K562 (cell line): ENCODE measurements at regions not wholly inside any gene's neighbourhood (a gene's known extent, or its start where the extent isn't known, plus 50 kb on each side); places are given as distances from the start of the nearest gene placed in this dataset.

Experiments used
- ATAC-seq: fragments of 200-7000 bp; cut with Tn5 transposase; 3 replicates; pipeline ENCODE4 v1.9.1; 2020; ENCODE audit warnings: moderate library complexity
- BruUV-seq: library from RNA; stranded (reverse); fragments of 400-500 nt; replicated peaks from 2 replicates; lab custom pipeline; 2021; lab: Mats Ljungman, UMichigan
- CTCF ChIA-PET: fragments of 300-600 bp; formaldehyde crosslinking; extraction: SDS; loops from one replicate; lab custom pipeline; 2021; ENCODE audit warnings: low intra/inter-chr PET ratio; lab: Yijun Ruan, JAX
- POLR2A ChIA-PET: fragments of 300-600, 350-650 bp; sonication (Branson Sonifier 250); formaldehyde crosslinking; extraction: SDS; loops from one replicate; lab custom pipeline; 2021; ENCODE audit warnings: antibody characterized with exemption, inconsistent platforms; lab: Yijun Ruan, JAX
- DNase-seq, 4 experiments: peaks; one replicate each; pipeline versions ENCODE4 v3.0.0 to v3.0.0-alpha.2; 2011 to 2018; ENCODE audit warnings: low spot score in 3 of 4, mixed read lengths in 3 of 4; ENCODE audit errors: extremely low read depth in 1 of 4
- FAIRE-seq: peaks from 2 replicates; lab custom pipeline; 2011; peaks lifted over from hg19 to GRCh38; lab: Jason Lieb, UNC
- H2AFZ ChIP-seq: 2 replicates; pipeline ENCODE4 v1.6.0; 2011; ENCODE audit warnings: low read depth, low read length, control low read depth, inconsistent platforms
- H3K27ac ChIP-seq: fragments of 200-600 bp; 3 replicates; pipeline ENCODE4 v1.8.0; 2011; ENCODE audit warnings: low read depth, mild to moderate bottlenecking, control low read depth, inconsistent platforms, low read length, moderate library complexity, mixed read lengths; ENCODE audit errors: extremely low read depth
- H3K27me3 ChIP-seq, 2 experiments: fragments of 300-600 bp in 1 of 2; 2 replicates in 1 of 2; 3 replicates in 1 of 2; pipeline versions ENCODE4 v1.6.0 to v1.8.0; 2011; ENCODE audit warnings: inconsistent platforms in 2 of 2, low read length in 2 of 2, mild to moderate bottlenecking in 1 of 2, mixed read lengths in 1 of 2, moderate library complexity in 1 of 2; ENCODE audit not compliant: control insufficient read depth in 2 of 2, insufficient read depth in 2 of 2
- H3K36me3 ChIP-seq: fragments of 300-600 bp; 3 replicates; pipeline ENCODE4 v1.8.0; 2011; ENCODE audit warnings: mild to moderate bottlenecking, low read length, inconsistent platforms; ENCODE audit not compliant: control insufficient read depth, insufficient read depth
- H3K4me1 ChIP-seq, 2 experiments: fragments of 200-600 bp in 1 of 2; replicated peaks in 1 of 2; 2 replicates in 1 of 2; 3 replicates in 1 of 2; pipeline versions ENCODE4 v1.5.1 to v1.8.0; 2011; ENCODE audit warnings: inconsistent platforms in 2 of 2, low read length in 2 of 2, mild to moderate bottlenecking in 1 of 2, mixed read lengths in 1 of 2, moderate library complexity in 1 of 2; ENCODE audit not compliant: control insufficient read depth in 2 of 2, insufficient read depth in 2 of 2
- H3K4me2 ChIP-seq: 2 replicates; pipeline ENCODE4 v1.6.1; 2011; ENCODE audit warnings: low read length, control low read depth, inconsistent platforms, mixed read lengths; ENCODE audit not compliant: insufficient read depth
- H3K4me3 ChIP-seq: fragments of 200-600 bp; sonication (generic), shearing (Covaris generic); 2 replicates; pipeline ENCODE4 v1.5.1; 2016; ENCODE audit warnings: control low read depth, inconsistent platforms
- H3K79me2 ChIP-seq: fragments of 200-600 bp; 3 replicates; pipeline ENCODE4 v1.8.0; 2011; ENCODE audit warnings: low read length, inconsistent platforms; ENCODE audit not compliant: control insufficient read depth, insufficient read depth
- H3K9ac ChIP-seq, 2 experiments: 2 replicates each; pipeline versions ENCODE4 v1.6.0 to v1.6.1; 2011; ENCODE audit warnings: low read depth in 2 of 2, low read length in 2 of 2, control low read depth in 1 of 2, inconsistent platforms in 1 of 2, mild to moderate bottlenecking in 1 of 2, mixed read lengths in 1 of 2; ENCODE audit not compliant: insufficient read depth in 1 of 2
- H3K9me1 ChIP-seq: one replicate; pipeline ENCODE4 v1.6.0; 2011; ENCODE audit warnings: inconsistent platforms, mild to moderate bottlenecking, low read length, moderate library complexity; ENCODE audit not compliant: control insufficient read depth, insufficient read depth
- H3K9me3 ChIP-seq: replicated peaks from 2 replicates; pipeline ENCODE4 v1.5.1; 2011; ENCODE audit warnings: low read depth, low read length, inconsistent platforms; ENCODE audit not compliant: control insufficient read depth, insufficient read depth
- H4K20me1 ChIP-seq: replicated peaks from 2 replicates; pipeline ENCODE4 v1.6.1; 2011; ENCODE audit warnings: low read length, inconsistent platforms, mixed read lengths; ENCODE audit not compliant: control insufficient read depth, insufficient read depth
- ARHGAP35 ChIP-seq: fragments of 450-650 bp; IDR thresholded peaks from 2 replicates; pipeline ENCODE4 v1.6.1; 2018; ENCODE audit not compliant: partially characterized antibody
- ATF4 ChIP-seq: fragments of 450-650 bp; formaldehyde crosslinking; IDR thresholded peaks from 2 replicates; pipeline ENCODE4 v1.4.0; 2022; ENCODE audit warnings: mild to moderate bottlenecking, moderate library complexity
- FOXP1 ChIP-seq: sonication (generic); formaldehyde crosslinking; IDR thresholded peaks from 2 replicates; pipeline ENCODE4 v1.8.0; 2022; ENCODE audit warnings: mild to moderate bottlenecking, missing genetic modification reagents
- HNRNPLL ChIP-seq: fragments of 200-400 bp; formaldehyde crosslinking; IDR thresholded peaks from 2 replicates; pipeline ENCODE4 v1.6.1; 2017; ENCODE audit warnings: low read length, low read depth, mild to moderate bottlenecking; ENCODE audit not compliant: poor library complexity, severe bottlenecking
- KDM5B ChIP-seq: fragments of 200-600 bp; sonication (generic); IDR thresholded peaks from 2 replicates; pipeline ENCODE4 v1.6.1; 2012; ENCODE audit warnings: low read depth, mild to moderate bottlenecking, moderate library complexity, low read length, control low read depth, inconsistent platforms; ENCODE audit not compliant: insufficient replicate concordance
- PCBP1 ChIP-seq: fragments of 200-400 bp; formaldehyde crosslinking; IDR thresholded peaks from 2 replicates; pipeline ENCODE4 v1.6.1; 2018; ENCODE audit warnings: mild to moderate bottlenecking, low read depth, low read length; ENCODE audit not compliant: poor library complexity, severe bottlenecking
- PHF20 ChIP-seq: fragments of 450-650 bp; IDR thresholded peaks from 2 replicates; pipeline ENCODE4 v1.6.1; 2018; ENCODE audit not compliant: partially characterized antibody
- RBM39 ChIP-seq: fragments of 200-400 bp; formaldehyde crosslinking; optimal IDR thresholded peaks from 2 replicates; pipeline ENCODE3; 2018; ENCODE audit warnings: low read depth, low read length
- SRF ChIP-seq, 2 experiments: fragments of 250-450, 450-650 bp in 1 of 2; sonication (Bioruptor Pico) in 1 of 2; sonication (generic) in 1 of 2; formaldehyde crosslinking; IDR thresholded peaks; 2 replicates each; pipeline versions ENCODE4 v1.5.0 to v1.5.1; 2020 to 2022; ENCODE audit warnings: mild to moderate bottlenecking in 1 of 2, missing genetic modification reagents in 1 of 2
- ZBTB17 ChIP-seq: fragments of 450-650 bp; formaldehyde crosslinking; IDR thresholded peaks from 2 replicates; pipeline ENCODE4 v1.4.0; 2020; ENCODE audit warnings: mild to moderate bottlenecking
- ZNF143 ChIP-seq: sonication (generic); formaldehyde crosslinking; IDR thresholded peaks from 2 replicates; pipeline ENCODE4 v1.9.0; 2022; ENCODE audit warnings: mild to moderate bottlenecking, missing genetic modification reagents
- ZNF318 ChIP-seq, 2 experiments: fragments of 450-650 bp; IDR thresholded peaks; 2 replicates each; pipeline ENCODE4 v1.6.1; 2016; ENCODE audit warnings: mild to moderate bottlenecking in 2 of 2, borderline replicate concordance in 1 of 2, low read depth in 1 of 2, moderate library complexity in 1 of 2
- ZNF583 ChIP-seq: fragments of 250-450 bp; sonication (Bioruptor Pico); IDR thresholded peaks from 2 replicates; pipeline ENCODE4 v1.4.0; 2020
- whole genome bisulfite sequencing: fragments of 100-300 bp; shearing (Covaris generic); methylation state at CpG from one replicate; pipeline ENCODE4 v1.1.6; 2016; ENCODE audit warnings: low coverage, mixed read lengths; ENCODE audit not compliant: insufficient coverage; ENCODE audit errors: missing lambda C conversion rate; 5-methylcytosine and 5-hydroxymethylcytosine counted together
- in situ Hi-C: fragments of 300-500 bp; cut with MboI; formaldehyde crosslinking; loops from 4 replicates; pipeline ENCODE4 v1.15.0; 2018; ENCODE audit warnings: inconsistent platforms, mixed read lengths
- intact Hi-C: fragments of 100-400 bp; cut with micrococcal nuclease; formaldehyde crosslinking; loops from 2 replicates; pipeline ENCODE4 v1.14.2; 2022

GRCh38 chr2:117523267-117523666, 291.2 kb upstream of the DDX18 start (continued):
- TF ChIP-seq HNRNPLL = no peak
- TF ChIP-seq KDM5B = no peak

GRCh38 chr2:117523711-117524238, 290.7 kb upstream of the DDX18 start:
- ChIA-PET CTCF (no interaction called here), POLR2A (no interaction called here)
- H3K27me3 ChIP-seq = no peaks in the 10 kb centered on the region
- no peaks in the 10 kb centered on the region for H3K9me3 ChIP-seq
- FAIRE-seq = no peak
- H3K27ac ChIP-seq = no peak overlapping the region
- H3K4me2 ChIP-seq = no peak overlapping the region
- no TSS peak for BruUV-seq
- H4K20me1 ChIP-seq = no peaks in the 10 kb centered on the region
- no peaks in the 10 kb centered on the region for H3K9me1 ChIP-seq
- H2AFZ ChIP-seq = no peak overlapping the region
- no peak for DNase-seq
- H3K79me2 ChIP-seq = no peaks in the 10 kb centered on the region
- no peaks in the 10 kb centered on the region for H3K4me1 ChIP-seq
- intact Hi-C loops (no loop called here), in situ Hi-C loops (no loop called here)
- no peaks in the 10 kb centered on the region for H3K36me3 ChIP-seq
- no peak overlapping the region for H3K4me3 ChIP-seq
- H3K9ac ChIP-seq = no peak overlapping the region
- WGBS = 0% methylated on average over 1 of the region's 1 CpG
- no peak for ATAC-seq
- no peak for TF ChIP-seq ZBTB17 (CRISPR knock-in tag)
- TF ChIP-seq ZNF583 (CRISPR knock-in tag) = no peak
- no peak for TF ChIP-seq PHF20
- no peak for TF ChIP-seq RBM39
- TF ChIP-seq ATF4 = no peak
- TF ChIP-seq FOXP1 (CRISPR knock-in tag) = no peak
- TF ChIP-seq ARHGAP35 = no peak
- no peak for TF ChIP-seq SRF (CRISPR knock-in tag; IDR thresholded peaks at IDR 0.05)
- no peak for TF ChIP-seq PCBP1
- TF ChIP-seq ZNF143 (CRISPR knock-in tag) = no peak
- no peak for TF ChIP-seq ZNF318 (IDR thresholded peaks at IDR 0.05; ENCODE audit: borderline replicate concordance in 1 of 2, low read depth in 1 of 2)
